SK-N-MC (cell line): ENCODE measurements at regions not wholly inside any gene's neighbourhood (a gene's known extent, or its start where the extent isn't known, plus 50 kb on each side); places are given as distances from the start of the nearest gene placed in this dataset.

ENCODE experiments used
- FOXP2 ChIP-seq: optimal IDR thresholded peaks from 2 replicates; pipeline ENCODE3; 2011; ENCODE audit warnings: mild to moderate bottlenecking, moderate library complexity; ENCODE audit not compliant: insufficient read depth; ENCODE audit errors: extremely low read length, control extremely low read depth
- POLR2AphosphoS5 ChIP-seq: IDR thresholded peaks from 2 replicates; pipeline ENCODE4 v1.6.1; 2012; ENCODE audit warnings: mild to moderate bottlenecking, low read depth, low read length, borderline replicate concordance

DNA sequence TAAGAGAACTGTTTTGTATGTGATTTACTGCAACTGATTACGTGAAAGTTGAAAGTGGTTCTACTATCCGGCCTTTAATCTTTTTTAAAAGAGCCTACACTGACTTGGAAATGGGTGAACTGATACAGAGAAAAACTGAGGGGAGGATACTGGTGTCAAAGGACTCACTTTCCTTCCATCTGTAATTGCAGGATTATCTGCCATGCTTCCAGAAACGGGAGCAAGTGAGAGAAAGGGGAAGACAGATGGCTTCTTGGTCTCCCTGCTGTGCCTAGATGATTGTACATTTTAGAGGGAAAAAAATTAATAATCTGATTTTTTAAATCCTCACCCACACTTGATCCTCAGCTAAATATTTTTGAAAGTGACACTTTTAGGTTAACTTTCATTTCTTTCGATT lies 88.3 kb upstream of the GRID2 start:
- TF ChIP-seq POLR2AphosphoS5: no peak
- TF ChIP-seq FOXP2: no peak
